ENCODE measurements at regions not wholly inside any gene's neighbourhood (a gene's known extent, or its start where the extent isn't known, plus 50 kb on each side); places are given as distances from the start of the nearest gene placed in this dataset.

GRCh38 chr1:115565353-115565752, 76.4 kb upstream of the VANGL1 start:
- no peaks in the 10 kb centered on the region for H3K36me3 ChIP-seq
- ATAC-seq (no peak), DNase-seq (no peak)
- no peak overlapping the region for H3K27ac ChIP-seq
- peaks cover 0 to 21% (median 17%) of the 10 kb centered on the region in 3 donors for H3K27me3 ChIP-seq
- no peaks in the 10 kb centered on the region for H3K4me1 ChIP-seq
- H3K4me3 ChIP-seq: no peak overlapping the region
- intact Hi-C loops (cut with DNase I; ENCODE audit: low total_unique reads) (no loop called here), in situ Hi-C loops (cut with MboI; ENCODE audit: low sequenced_read_pairs in 4 of 4) (no loop called here)
- TF ChIP-seq CTCF (IDR thresholded peaks at IDR 0.05 in 4 of 5, conservative IDR thresholded peaks at IDR 0.05 in 1 of 5) (no peak), POLR2A (IDR thresholded peaks at IDR 0.05) (no peak)
- H3K9me3 ChIP-seq: peaks cover 0 to 4% (median 0%) of the 10 kb centered on the region in 3 donors

- H3K4me1 ChIP-seq: no peaks in the 10 kb centered on the region
- H3K4me3 ChIP-seq: no peak overlapping the region
- TF ChIP-seq CTCF (IDR thresholded peaks at IDR 0.05 in 4 of 5, conservative IDR thresholded peaks at IDR 0.05 in 1 of 5) (no peak), POLR2A (IDR thresholded peaks at IDR 0.05) (no peak)
- no peaks in the 10 kb centered on the region for H3K36me3 ChIP-seq
- peaks cover 0 to 21% (median 17%) of the 10 kb centered on the region in 3 donors for H3K27me3 ChIP-seq
- intact Hi-C loops (cut with DNase I; ENCODE audit: low total_unique reads): no loop called here
- H3K9me3 ChIP-seq: peaks cover 0 to 4% (median 0%) of the 10 kb centered on the region in 3 donors
- DNase-seq (no peak), ATAC-seq (no peak)
- in situ Hi-C loops (cut with MboI; ENCODE audit: low sequenced_read_pairs in 4 of 4): no loop called here
- H3K27ac ChIP-seq: no peak overlapping the region
Measured at GRCh38 chr1:115564201-115564600, 77.6 kb upstream of the VANGL1 start.

DNA sequence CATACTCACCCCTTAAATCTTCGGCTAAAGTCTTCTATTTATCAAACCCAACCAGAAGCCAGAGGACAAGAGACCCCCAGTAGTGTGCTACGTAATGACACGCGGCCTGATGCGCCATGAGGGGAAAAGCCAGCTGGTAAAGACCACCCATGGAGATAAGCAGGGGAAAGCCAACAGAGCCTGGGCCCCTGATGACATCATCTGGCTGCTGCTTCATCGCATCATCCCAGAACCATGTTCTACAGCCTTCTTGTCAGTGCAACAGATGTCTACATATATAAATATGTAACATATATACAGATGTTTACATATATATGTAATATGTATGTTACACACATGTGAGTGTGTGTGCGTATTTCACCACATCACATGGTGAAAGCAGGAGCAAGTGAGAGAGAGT, 81.7 kb upstream of the VANGL1 start:
- H3K36me3 ChIP-seq: no peaks in the 10 kb centered on the region
- no peak for DNase-seq
- H3K27me3 ChIP-seq: peaks cover 0 to 20% (median 17%) of the 10 kb centered on the region in 3 donors
- TF ChIP-seq POLR2A (IDR thresholded peaks at IDR 0.05) (no peak), CTCF (IDR thresholded peaks at IDR 0.05 in 4 of 5, conservative IDR thresholded peaks at IDR 0.05 in 1 of 5) (no peak)
- no peaks in the 10 kb centered on the region for H3K4me1 ChIP-seq
- intact Hi-C loops (cut with DNase I; ENCODE audit: low total_unique reads): no loop called here
- no peaks in the 10 kb centered on the region for H3K9me3 ChIP-seq
- ATAC-seq: no peak
- H3K4me3 ChIP-seq: no peak overlapping the region
- in situ Hi-C loops (cut with MboI; ENCODE audit: low sequenced_read_pairs in 4 of 4): no loop called here
- H3K27ac ChIP-seq: no peak overlapping the region

GRCh38 chr1:115558275-115558674, 83.5 kb upstream of the VANGL1 start:
- Histone ChIP-seq H3K9me3 (no peaks in the 10 kb centered on the region), H3K4me1 (no peaks in the 10 kb centered on the region), H3K27me3 (peaks cover 0 to 8% (median 4%) of the 10 kb centered on the region in 3 donors), H3K27ac (no peak overlapping the region), H3K36me3 (no peaks in the 10 kb centered on the region), H3K4me3 (no peak overlapping the region)
- no peak for ATAC-seq
- TF ChIP-seq CTCF (IDR thresholded peaks at IDR 0.05 in 4 of 5, conservative IDR thresholded peaks at IDR 0.05 in 1 of 5): no peak
- TF ChIP-seq POLR2A (IDR thresholded peaks at IDR 0.05): no peak
- intact Hi-C loops (cut with DNase I; ENCODE audit: low total_unique reads) (no loop called here), in situ Hi-C loops (cut with MboI; ENCODE audit: low sequenced_read_pairs in 4 of 4) (no loop called here)
- no peak for DNase-seq

GRCh38 chr1:115557715-115558114, 84.1 kb upstream of the VANGL1 start:
- DNase-seq (no peak), ATAC-seq (no peak)
- Histone ChIP-seq H3K4me3 (no peak overlapping the region), H3K4me1 (no peaks in the 10 kb centered on the region), H3K27ac (no peak overlapping the region), H3K9me3 (no peaks in the 10 kb centered on the region), H3K36me3 (no peaks in the 10 kb centered on the region), H3K27me3 (peaks cover 0 to 3% (median 2%) of the 10 kb centered on the region in 3 donors)
- intact Hi-C loops (cut with DNase I; ENCODE audit: low total_unique reads) (no loop called here), in situ Hi-C loops (cut with MboI; ENCODE audit: low sequenced_read_pairs in 4 of 4) (no loop called here)
- no peak for TF ChIP-seq CTCF (IDR thresholded peaks at IDR 0.05 in 4 of 5, conservative IDR thresholded peaks at IDR 0.05 in 1 of 5)

Data from gastrocnemius medialis (tissue), 4 donors.